Transverse colon (tissue), 4 donors: ENCODE measurements at regions not wholly inside any gene's neighbourhood (a gene's known extent, or its start where the extent isn't known, plus 50 kb on each side); places are given as distances from the start of the nearest gene placed in this dataset.

Experiments
- DNase-seq: peaks from one replicate; pipeline ENCODE4 v3.0.0-alpha.2; 2019
- H3K27ac ChIP-seq, 4 donors: fragments of 200-600 bp; sonication (generic); 2 replicates each; pipeline ENCODE4 v1.5.1; 2016 to 2018; ENCODE audit warnings: inconsistent platforms in 4 of 4
- H3K27me3 ChIP-seq: fragments of 200-600 bp; sonication (generic); 2 replicates; pipeline ENCODE4 v1.5.1; 2017; ENCODE audit warnings: inconsistent platforms
- H3K36me3 ChIP-seq, 4 donors: fragments of 200-600 bp; sonication (generic); 2 replicates each; pipeline ENCODE4 v1.5.1; 2017 to 2019; ENCODE audit warnings: inconsistent platforms in 4 of 4
- H3K4me1 ChIP-seq, 4 donors: fragments of 200-600 bp; sonication (generic); 2 replicates each; pipeline ENCODE4 v1.5.1; 2017 to 2020; ENCODE audit warnings: inconsistent platforms in 4 of 4
- H3K4me3 ChIP-seq, 4 donors: fragments of 200-600 bp; sonication (generic); 1 replicate in 1 of 4; 2 replicates in 3 of 4; pipeline versions ENCODE4 v1.5.1 to v1.6.1; 2017 to 2019; ENCODE audit warnings: inconsistent platforms in 4 of 4
- H3K9me3 ChIP-seq, 2 donors: fragments of 200-600 bp; sonication (generic); 2 replicates each; pipeline ENCODE4 v1.5.1; 2017 to 2019; ENCODE audit warnings: inconsistent platforms in 2 of 2
- CTCF ChIP-seq, 5 experiments: fragments of 200-600 bp in 3 of 5; fragments of 450-650 bp in 2 of 5; sonication (generic) in 3 of 5; IDR thresholded peaks; 1 replicate in 2 of 5; 2 replicates in 3 of 5; pipeline ENCODE4 v1.5.1; 2016 to 2017; ENCODE audit warnings: antibody characterized with exemption in 5 of 5, inconsistent platforms in 3 of 5, mild to moderate bottlenecking in 2 of 5, moderate library complexity in 1 of 5
- EP300 ChIP-seq: sonication (generic); formaldehyde crosslinking; IDR thresholded peaks from one replicate; pipeline ENCODE4 v1.6.1; 2017; ENCODE audit warnings: antibody characterized with exemption, low read depth
- POLR2A ChIP-seq: fragments of 450-650 bp; IDR thresholded peaks from one replicate; pipeline ENCODE4 v1.6.1; 2016; ENCODE audit warnings: antibody characterized with exemption, mild to moderate bottlenecking, moderate library complexity
- POLR2AphosphoS5 ChIP-seq, 3 donors: sonication (generic); formaldehyde crosslinking; IDR thresholded peaks; one replicate each; pipeline ENCODE4 v1.6.1; 2016; ENCODE audit warnings: antibody characterized with exemption in 3 of 3
- WGBS, 2 donors: methylation state at CpG; one replicate each; pipeline ENCODE4 v1.1.5; 2018; ENCODE audit warnings: low coverage in 1 of 2; 5-methylcytosine and 5-hydroxymethylcytosine counted together
- in situ Hi-C, 4 donors: fragments of 200-750 bp; cut with MboI; loops; one replicate each; pipeline versions ENCODE4 v1.15.0 to v1.15.1; 2017; ENCODE audit warnings: low sequenced_read_pairs in 3 of 4, low pct_ligation_motif_present in 1 of 4, low pct_unique_long_range_greater_than_20kb in 1 of 4
- intact Hi-C: fragments of 100-400 bp; cut with DNase I; formaldehyde crosslinking; loops from one replicate; pipeline ENCODE4 v1.15.1; 2023; ENCODE audit warnings: low total_unique reads

- Histone ChIP-seq H3K27me3 (no peaks in the 10 kb centered on the region), H3K4me1 (no peaks in the 10 kb centered on the region), H3K4me3 (no peak overlapping the region), H3K27ac (no peak overlapping the region), H3K36me3 (no peaks in the 10 kb centered on the region), H3K9me3 (no peaks in the 10 kb centered on the region)
- 60 to 84% methylated on average over 3 to 14 of the region's 14 CpGs for WGBS, 2 donors
- TF ChIP-seq POLR2A (no peak), CTCF (IDR thresholded peaks at IDR 0.05) (no peak)
- intact Hi-C loops (no loop called here), in situ Hi-C loops (no loop called here)
- DNase-seq, result no peak
These were observed 789.9 kb downstream of the BRD1 start for GRCh38 chr22:49037701-49038245.

GRCh38 chr22:49036513-49036912, 791.2 kb downstream of the BRD1 start:
- in situ Hi-C loops, result no loop called here
- Histone ChIP-seq H3K4me3 (no peak overlapping the region), H3K9me3 (no peaks in the 10 kb centered on the region), H3K27me3 (no peaks in the 10 kb centered on the region), H3K36me3 (no peaks in the 10 kb centered on the region), H3K27ac (no peak overlapping the region), H3K4me1 (no peaks in the 10 kb centered on the region)
- no peak for DNase-seq
- TF ChIP-seq EP300 (no peak), CTCF (IDR thresholded peaks at IDR 0.05) (no peak), POLR2A (no peak), POLR2AphosphoS5 (IDR thresholded peaks at IDR 0.05) (no peak)
- WGBS, 2 donors, result 43 to 70% methylated on average over 10 of the region's 10 CpGs
- intact Hi-C loops, result no loop called here

- intact Hi-C loops, result no loop called here
- in situ Hi-C loops, result no loop called here
- no peak for TF ChIP-seq CTCF (IDR thresholded peaks at IDR 0.05)
- 67% methylated on average over 11 of the region's 23 CpGs; no CpG with 5 or more reads in 1 of the 2 donors for WGBS, 2 donors
- Histone ChIP-seq H3K27ac (no peak overlapping the region), H3K36me3 (no peaks in the 10 kb centered on the region), H3K4me3 (no peak overlapping the region), H3K9me3 (no peaks in the 10 kb centered on the region), H3K4me1 (no peaks in the 10 kb centered on the region), H3K27me3 (no peaks in the 10 kb centered on the region)
- DNase-seq, result no peak
These were observed 791.7 kb downstream of the BRD1 start for GRCh38 chr22:49035818-49036457.

- intact Hi-C loops, result no loop called here
- no peak for TF ChIP-seq EP300
- TF ChIP-seq CTCF (IDR thresholded peaks at IDR 0.05), result no peak
- no peak for TF ChIP-seq POLR2A
- TF ChIP-seq POLR2AphosphoS5 (IDR thresholded peaks at IDR 0.05), result no peak
- Histone ChIP-seq H3K27me3 (no peaks in the 10 kb centered on the region), H3K27ac (no peak overlapping the region), H3K4me3 (no peak overlapping the region), H3K36me3 (no peaks in the 10 kb centered on the region), H3K4me1 (no peaks in the 10 kb centered on the region), H3K9me3 (no peaks in the 10 kb centered on the region)
- WGBS, 2 donors, result 83% methylated on average over 29 of the region's 30 CpGs; no CpG with 5 or more reads in 1 of the 2 donors
- in situ Hi-C loops, result no loop called here
- no peak for DNase-seq
These were observed 792.5 kb downstream of the BRD1 start for GRCh38 chr22:49034836-49035817.
